SK-N-SH (cell line): ENCODE measurements at regions not wholly inside any gene's neighbourhood (a gene's known extent, or its start where the extent isn't known, plus 50 kb on each side); places are given as distances from the start of the nearest gene placed in this dataset.

Source experiments
- CTCF ChIA-PET: fragments of 300-600, 350-600 bp; formaldehyde crosslinking; extraction: SDS; loops from one replicate; lab custom pipeline; 2021; lab: Yijun Ruan, JAX
- POLR2A ChIA-PET: fragments of 350-600 bp; sonication (Branson Sonifier 250); formaldehyde crosslinking; extraction: SDS; loops from one replicate; lab custom pipeline; 2020; ENCODE audit warnings: antibody characterized with exemption, inconsistent platforms; lab: Yijun Ruan, JAX
- DNase-seq: peaks from one replicate; pipeline ENCODE4 v3.0.0; 2012
- H2AFZ ChIP-seq: fragments of 200-600 bp; sonication (generic); 2 replicates; pipeline ENCODE4 v1.8.1; 2016; ENCODE audit warnings: antibody characterized with exemption, mild to moderate bottlenecking, low read depth
- H3F3A ChIP-seq: fragments of 200-600 bp; sonication (generic); replicated peaks from 2 replicates; pipeline ENCODE3; 2016; ENCODE audit warnings: antibody characterized with exemption, mild to moderate bottlenecking; ENCODE audit not compliant: insufficient read depth
- H3K27ac ChIP-seq, 2 experiments: fragments of 200-500 bp in 1 of 2; fragments of 200-600 bp in 1 of 2; sonication (Bioruptor generic) in 1 of 2; sonication (generic), shearing (Covaris generic) in 1 of 2; 2 replicates each; pipeline versions ENCODE4 v1.5.1 to v1.6.1; 2014 to 2016; ENCODE audit warnings: low read depth in 2 of 2, inconsistent platforms in 1 of 2, low read length in 1 of 2, mild to moderate bottlenecking in 1 of 2, mixed read lengths in 1 of 2
- H3K27me3 ChIP-seq: fragments of 200-600 bp; sonication (generic), shearing (Covaris generic); 2 replicates; pipeline ENCODE4 v1.6.1; 2016; ENCODE audit warnings: mixed run types; ENCODE audit not compliant: insufficient read depth
- H3K36me3 ChIP-seq, 2 experiments: fragments of 200-500 bp in 1 of 2; fragments of 200-600 bp in 1 of 2; sonication (Bioruptor generic) in 1 of 2; sonication (generic) in 1 of 2; replicated peaks in 1 of 2; 2 replicates each; pipeline versions ENCODE3 to v1.5.1; 2014 to 2016; ENCODE audit warnings: low read length in 1 of 2, mild to moderate bottlenecking in 1 of 2; ENCODE audit not compliant: insufficient read depth in 2 of 2, control insufficient read depth in 1 of 2
- H3K4me1 ChIP-seq, 2 experiments: fragments of 200-500 bp in 1 of 2; fragments of 200-600 bp in 1 of 2; sonication (Bioruptor generic) in 1 of 2; sonication (generic), shearing (Covaris generic) in 1 of 2; 2 replicates each; pipeline versions ENCODE4 v1.5.1 to v1.6.1; 2014 to 2016; ENCODE audit warnings: low read depth in 1 of 2, low read length in 1 of 2, mixed run types in 1 of 2; ENCODE audit not compliant: insufficient read depth in 2 of 2, control insufficient read depth in 1 of 2
- H3K4me2 ChIP-seq: fragments of 200-600 bp; sonication (generic), shearing (Covaris generic); 2 replicates; pipeline ENCODE4 v1.6.1; 2017; ENCODE audit warnings: mixed run types
- H3K4me3 ChIP-seq, 2 experiments: fragments of 200-500 bp in 1 of 2; fragments of 200-600 bp in 1 of 2; sonication (Bioruptor generic) in 1 of 2; sonication (generic), shearing (Covaris generic) in 1 of 2; 2 replicates each; pipeline versions ENCODE4 v1.5.1 to v1.8.1; 2014 to 2016; ENCODE audit warnings: low read depth in 2 of 2, inconsistent platforms in 1 of 2, low read length in 1 of 2, mild to moderate bottlenecking in 1 of 2, mixed read lengths in 1 of 2, moderate library complexity in 1 of 2
- H3K79me2 ChIP-seq: fragments of 200-600 bp; sonication (generic); 2 replicates; pipeline ENCODE4 v1.8.1; 2017; ENCODE audit warnings: mild to moderate bottlenecking; ENCODE audit not compliant: insufficient read depth
- H3K9ac ChIP-seq: fragments of 200-600 bp; sonication (generic); 2 replicates; pipeline ENCODE4 v1.6.1; 2017; ENCODE audit warnings: mixed run types
- H3K9me2 ChIP-seq: fragments of 200-600 bp; sonication (generic); 2 replicates; pipeline ENCODE4 v1.6.1; 2017; ENCODE audit warnings: mixed run types
- H3K9me3 ChIP-seq: fragments of 200-600 bp; sonication (generic); 2 replicates; pipeline ENCODE4 v1.6.1; 2017; ENCODE audit warnings: mixed run types, mild to moderate bottlenecking, moderate library complexity
- H4K20me1 ChIP-seq: fragments of 200-600 bp; sonication (generic); 2 replicates; pipeline ENCODE4 v1.6.1; 2017; ENCODE audit warnings: mild to moderate bottlenecking, mixed run types; ENCODE audit not compliant: insufficient read depth
- CHD2 ChIP-seq: fragments of 150-350 bp; IDR thresholded peaks from 2 replicates; pipeline ENCODE4 v1.6.1; 2018; ENCODE audit warnings: low read length; ENCODE audit not compliant: partially characterized antibody
- EP300 ChIP-seq, 2 experiments: IDR thresholded peaks; 2 replicates each; pipeline versions ENCODE4 v1.4.0 to v1.6.1; 2012; ENCODE audit warnings: borderline replicate concordance in 1 of 2, low read depth in 1 of 2, low read length in 1 of 2
- EZH2phosphoT487 ChIP-seq: fragments of 200-600 bp; sonication (generic); IDR thresholded peaks from 2 replicates; pipeline ENCODE4 v1.6.1; 2017; ENCODE audit warnings: low read depth, mixed run types, mild to moderate bottlenecking, antibody characterized with exemption, moderate library complexity, borderline replicate concordance
- FOXM1 ChIP-seq: IDR thresholded peaks from 2 replicates; pipeline ENCODE4 v1.4.0; 2012; ENCODE audit warnings: low read depth, mild to moderate bottlenecking
- IRF3 ChIP-seq: fragments of 150-350 bp; IDR thresholded peaks from 2 replicates; pipeline ENCODE4 v1.6.1; 2016; ENCODE audit warnings: mild to moderate bottlenecking, low read depth, low read length
- NFIC ChIP-seq: IDR thresholded peaks from 2 replicates; pipeline ENCODE4 v1.4.0; 2012; ENCODE audit warnings: borderline replicate concordance
- NRF1 ChIP-seq: IDR thresholded peaks from 2 replicates; pipeline ENCODE4 v1.6.1; 2012; ENCODE audit warnings: low read depth, mild to moderate bottlenecking, low read length
- POLR2AphosphoS5 ChIP-seq: IDR thresholded peaks from 2 replicates; pipeline ENCODE4 v1.6.1; 2012; ENCODE audit warnings: low read depth, low read length
- RCOR1 ChIP-seq: fragments of 150-350 bp; IDR thresholded peaks from 2 replicates; pipeline ENCODE4 v1.6.1; 2017; ENCODE audit warnings: antibody characterized with exemption, low read length
- REST ChIP-seq: IDR thresholded peaks from 2 replicates; pipeline ENCODE4 v1.6.1; 2012; ENCODE audit warnings: mild to moderate bottlenecking, low read depth, low read length, moderate library complexity
- RFX5 ChIP-seq: IDR thresholded peaks from 2 replicates; pipeline ENCODE4 v1.6.1; 2012; ENCODE audit warnings: mild to moderate bottlenecking, improper control_type of control experiment, low read length
- RXRA ChIP-seq: IDR thresholded peaks from 2 replicates; pipeline ENCODE4 v1.4.0; 2012; ENCODE audit warnings: low read depth, mild to moderate bottlenecking, borderline replicate concordance
- SMC3 ChIP-seq: IDR thresholded peaks from 2 replicates; pipeline ENCODE4 v1.6.1; 2012; ENCODE audit warnings: low read depth, low read length, improper control_type of control experiment
- TAF1 ChIP-seq: IDR thresholded peaks from 2 replicates; pipeline ENCODE4 v1.6.1; 2012; ENCODE audit warnings: low read depth, mild to moderate bottlenecking, low read length, moderate library complexity, borderline replicate concordance
- TCF12 ChIP-seq: IDR thresholded peaks from 2 replicates; pipeline ENCODE4 v1.4.0; 2012
- TEAD4 ChIP-seq: IDR thresholded peaks from 2 replicates; pipeline ENCODE4 v1.4.0; 2012; ENCODE audit warnings: mild to moderate bottlenecking, borderline replicate concordance; ENCODE audit not compliant: insufficient read depth
- YY1 ChIP-seq: IDR thresholded peaks from 2 replicates; pipeline ENCODE4 v1.4.0; 2012; ENCODE audit warnings: low read depth, mild to moderate bottlenecking
- WGBS: methylation state at CpG from one replicate; pipeline ENCODE4 v1.1.6; 2017; ENCODE audit warnings: low lambda C conversion rate; 5-methylcytosine and 5-hydroxymethylcytosine counted together
- TF ChIP-seq, protein P1 (sequence below): fragments of 200-600 bp; sonication (generic); IDR thresholded peaks from 2 replicates; pipeline ENCODE4 v1.6.1; 2017; ENCODE audit warnings: antibody characterized with exemption, mild to moderate bottlenecking, moderate library complexity
- TF ChIP-seq, protein P2 (sequence below): fragments of 150-350 bp; IDR thresholded peaks from 2 replicates; pipeline ENCODE4 v1.6.1; 2017; ENCODE audit warnings: antibody characterized with exemption, low read length, low read depth, borderline replicate concordance

DNA sequence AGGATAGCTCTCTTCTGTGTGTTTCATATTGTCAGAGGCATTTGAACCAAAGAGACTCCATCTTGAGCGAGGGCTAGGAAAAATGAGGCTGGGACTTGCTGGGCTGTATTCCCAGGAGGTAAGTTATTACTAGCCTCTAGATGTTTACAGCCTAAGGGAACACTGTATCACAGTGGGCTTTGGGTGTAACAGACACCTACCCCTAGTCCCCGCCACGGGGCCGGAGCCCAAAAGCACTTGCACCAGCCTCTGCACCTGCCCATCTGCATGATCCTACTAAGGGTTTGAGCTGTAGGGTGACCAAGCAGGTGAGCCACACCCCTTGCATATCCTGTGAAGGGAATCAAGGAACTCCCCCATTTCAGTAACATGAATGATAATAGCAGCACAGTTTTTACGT is 1972.2 kb downstream of the OLFM4 start:
- no peak overlapping the region for H3K4me3 ChIP-seq
- no peak for DNase-seq
- no peaks in the 10 kb centered on the region for H3K79me2 ChIP-seq
- H3K4me1 ChIP-seq = no peaks in the 10 kb centered on the region
- ChIA-PET POLR2A (no interaction called here), CTCF (interaction anchor here (1.0 kb wide), 1 partner anchor 21 kb away, joined by 3 read pairs; no protein-coding TSS in a partner anchor)
- TF ChIP-seq TCF12 = no peak
- TF ChIP-seq FOXM1 = no peak
- TF ChIP-seq EZH2phosphoT487 = no peak
- H2AFZ ChIP-seq = no peak overlapping the region
- no peaks in the 10 kb centered on the region for H3K27me3 ChIP-seq
- 0% methylated on average over 2 of the region's 5 CpGs for WGBS
- no peak overlapping the region for H3K27ac ChIP-seq
- H3K9ac ChIP-seq = no peak overlapping the region
- H3F3A ChIP-seq = no peaks in the 10 kb centered on the region
- H3K4me2 ChIP-seq = no peak overlapping the region
- H3K9me3 ChIP-seq = no peaks in the 10 kb centered on the region
- no peaks in the 10 kb centered on the region for H4K20me1 ChIP-seq
- H3K36me3 ChIP-seq = no peaks in the 10 kb centered on the region
- H3K9me2 ChIP-seq = no peaks in the 10 kb centered on the region

GRCh38 chr13:55001881-55002280 is 1973.3 kb downstream of the OLFM4 start:
- Histone ChIP-seq H3K27ac (no peak overlapping the region), H3F3A (no peaks in the 10 kb centered on the region), H3K4me3 (no peak overlapping the region)
- TF ChIP-seq, protein P1, sequence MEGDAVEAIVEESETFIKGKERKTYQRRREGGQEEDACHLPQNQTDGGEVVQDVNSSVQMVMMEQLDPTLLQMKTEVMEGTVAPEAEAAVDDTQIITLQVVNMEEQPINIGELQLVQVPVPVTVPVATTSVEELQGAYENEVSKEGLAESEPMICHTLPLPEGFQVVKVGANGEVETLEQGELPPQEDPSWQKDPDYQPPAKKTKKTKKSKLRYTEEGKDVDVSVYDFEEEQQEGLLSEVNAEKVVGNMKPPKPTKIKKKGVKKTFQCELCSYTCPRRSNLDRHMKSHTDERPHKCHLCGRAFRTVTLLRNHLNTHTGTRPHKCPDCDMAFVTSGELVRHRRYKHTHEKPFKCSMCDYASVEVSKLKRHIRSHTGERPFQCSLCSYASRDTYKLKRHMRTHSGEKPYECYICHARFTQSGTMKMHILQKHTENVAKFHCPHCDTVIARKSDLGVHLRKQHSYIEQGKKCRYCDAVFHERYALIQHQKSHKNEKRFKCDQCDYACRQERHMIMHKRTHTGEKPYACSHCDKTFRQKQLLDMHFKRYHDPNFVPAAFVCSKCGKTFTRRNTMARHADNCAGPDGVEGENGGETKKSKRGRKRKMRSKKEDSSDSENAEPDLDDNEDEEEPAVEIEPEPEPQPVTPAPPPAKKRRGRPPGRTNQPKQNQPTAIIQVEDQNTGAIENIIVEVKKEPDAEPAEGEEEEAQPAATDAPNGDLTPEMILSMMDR = no peak
- TF ChIP-seq TCF12 (no peak), RCOR1 (no peak), POLR2AphosphoS5 (no peak), RFX5 (no peak), NFIC (no peak), REST (no peak), EP300 (IDR thresholded peaks at IDR 0.05; ENCODE audit: borderline replicate concordance in 1 of 2, low read depth in 1 of 2, low read length in 1 of 2) (no peak), IRF3 (no peak), RXRA (no peak), CHD2 (no peak), TEAD4 (no peak), TAF1 (no peak), NRF1 (no peak), SMC3 (no peak), YY1 (no peak)
- TF ChIP-seq, protein P2, sequence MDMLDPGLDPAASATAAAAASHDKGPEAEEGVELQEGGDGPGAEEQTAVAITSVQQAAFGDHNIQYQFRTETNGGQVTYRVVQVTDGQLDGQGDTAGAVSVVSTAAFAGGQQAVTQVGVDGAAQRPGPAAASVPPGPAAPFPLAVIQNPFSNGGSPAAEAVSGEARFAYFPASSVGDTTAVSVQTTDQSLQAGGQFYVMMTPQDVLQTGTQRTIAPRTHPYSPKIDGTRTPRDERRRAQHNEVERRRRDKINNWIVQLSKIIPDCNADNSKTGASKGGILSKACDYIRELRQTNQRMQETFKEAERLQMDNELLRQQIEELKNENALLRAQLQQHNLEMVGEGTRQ = no peak
- TF ChIP-seq, all 33 proteins: peak for 0
- POLR2A ChIA-PET = no interaction called here
- H3K4me2 ChIP-seq = no peak overlapping the region
- no peaks in the 10 kb centered on the region for H3K27me3 ChIP-seq
- CTCF ChIA-PET = no interaction called here
- no peaks in the 10 kb centered on the region for H3K79me2 ChIP-seq
- no peaks in the 10 kb centered on the region for H4K20me1 ChIP-seq
- 4% methylated on average over 2 of the region's 2 CpGs for WGBS
- no peak overlapping the region for H2AFZ ChIP-seq
- H3K9me3 ChIP-seq = no peaks in the 10 kb centered on the region
- no peaks in the 10 kb centered on the region for H3K36me3 ChIP-seq
- no peaks in the 10 kb centered on the region for H3K4me1 ChIP-seq
- H3K9me2 ChIP-seq = no peaks in the 10 kb centered on the region
- no peak for DNase-seq
- H3K9ac ChIP-seq = no peak overlapping the region
